ENCODE measurements at regions not wholly inside any gene's neighbourhood (a gene's known extent, or its start where the extent isn't known, plus 50 kb on each side); places are given as distances from the start of the nearest gene placed in this dataset.
"Not testable (repeated sequence)": the region's sequence is repeated elsewhere in the genome, so short reads cannot be mapped to it uniquely, and the experiment has no call there.

DNA sequence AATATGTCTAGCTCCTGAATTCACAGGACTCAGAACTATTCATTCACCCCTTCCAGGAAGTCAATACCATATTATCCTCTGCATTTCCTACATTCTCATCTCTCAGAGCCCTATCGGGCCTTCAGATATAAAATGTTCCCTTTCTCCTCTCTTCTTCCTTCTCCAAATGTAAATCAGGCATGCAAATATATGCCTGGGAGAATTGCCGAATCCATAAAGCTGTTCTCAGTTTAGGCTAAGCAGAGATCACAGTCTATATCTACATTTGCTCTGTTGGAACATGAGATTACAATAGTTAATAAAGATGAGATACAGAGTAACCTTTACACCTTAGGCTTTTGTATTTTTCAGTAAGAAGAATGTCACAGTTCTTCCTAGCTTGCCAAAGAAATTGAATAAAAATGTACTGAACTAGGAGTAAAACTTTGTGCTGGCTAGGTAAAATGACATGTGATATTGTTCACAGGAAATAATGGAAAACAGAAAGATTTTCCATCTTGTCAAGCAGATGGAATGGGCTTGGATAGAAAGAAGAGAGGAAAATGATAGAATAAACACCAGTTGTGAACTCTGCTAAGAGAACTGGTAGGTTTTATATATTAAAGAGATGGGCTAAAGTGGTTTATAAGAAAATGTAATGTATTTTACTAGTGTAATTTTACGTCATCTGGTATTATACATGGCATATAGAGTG, 161.5 kb downstream of the NRIP1 start:
- DNase-seq, result no peak

DNA sequence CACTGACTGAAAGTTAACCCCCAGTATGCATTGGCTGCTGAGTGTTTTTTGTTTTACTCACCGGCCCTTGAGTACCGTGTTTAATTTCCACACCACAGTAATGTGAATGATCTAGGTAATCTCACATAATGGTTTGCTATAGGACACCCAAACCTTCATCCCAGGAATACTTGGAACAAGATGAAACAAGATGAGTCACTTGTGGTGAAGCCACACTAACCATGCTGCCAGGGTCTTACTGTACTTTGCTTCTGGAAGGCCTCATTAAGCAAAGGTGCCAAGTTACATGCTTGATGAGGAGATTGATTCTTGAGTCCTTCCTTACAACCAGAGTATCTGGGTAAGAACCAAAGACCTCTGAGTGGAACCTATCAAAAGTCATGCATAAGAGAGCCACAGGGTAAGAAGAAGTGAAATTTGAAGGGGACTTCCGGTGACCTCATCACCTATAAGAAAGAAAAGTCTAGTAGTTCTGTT, 163.3 kb downstream of the NRIP1 start:
- peak; percentile 68 for DNase-seq

DNA sequence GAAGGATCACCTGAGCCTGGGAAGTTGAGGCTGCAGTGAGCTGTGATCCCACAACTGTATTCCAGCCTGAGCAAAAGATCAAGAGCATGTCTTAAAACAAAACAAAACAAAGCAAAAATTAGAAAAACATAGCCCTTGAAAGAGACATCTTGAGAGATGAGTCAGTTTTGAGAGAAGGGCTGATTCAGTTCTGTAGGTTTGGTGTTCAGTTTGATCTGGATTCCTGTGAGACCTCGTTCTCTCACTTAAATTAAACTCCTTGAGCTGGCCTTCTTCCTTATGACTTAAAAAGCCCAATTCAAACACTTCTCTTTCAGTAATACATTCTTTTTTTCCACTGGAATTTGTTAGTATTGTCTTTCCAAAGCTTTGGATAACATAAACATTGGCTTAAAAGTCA, 164.2 kb downstream of the NRIP1 start:
- DNase-seq, result peak; percentile 27

DNA sequence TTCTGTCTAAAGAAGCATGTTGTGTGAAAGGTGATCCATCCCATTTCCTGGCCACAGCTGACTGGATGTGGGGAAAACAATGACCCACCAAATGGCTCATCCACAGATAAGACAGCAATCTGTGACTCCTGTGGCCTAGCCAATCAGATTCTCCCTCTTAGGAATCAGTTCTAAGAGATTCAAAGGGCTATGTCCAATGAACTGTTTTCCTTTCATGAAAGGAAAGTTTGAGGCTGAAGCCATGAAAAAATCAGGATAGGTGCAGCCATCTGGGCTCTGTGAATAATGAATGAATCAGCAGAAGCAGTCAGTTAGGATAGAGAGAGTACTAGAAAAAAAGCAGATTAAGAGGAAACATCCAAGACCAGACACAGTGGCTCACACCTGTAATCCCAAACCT, 164.7 kb downstream of the NRIP1 start:
- peak; percentile 53 for DNase-seq

DNA sequence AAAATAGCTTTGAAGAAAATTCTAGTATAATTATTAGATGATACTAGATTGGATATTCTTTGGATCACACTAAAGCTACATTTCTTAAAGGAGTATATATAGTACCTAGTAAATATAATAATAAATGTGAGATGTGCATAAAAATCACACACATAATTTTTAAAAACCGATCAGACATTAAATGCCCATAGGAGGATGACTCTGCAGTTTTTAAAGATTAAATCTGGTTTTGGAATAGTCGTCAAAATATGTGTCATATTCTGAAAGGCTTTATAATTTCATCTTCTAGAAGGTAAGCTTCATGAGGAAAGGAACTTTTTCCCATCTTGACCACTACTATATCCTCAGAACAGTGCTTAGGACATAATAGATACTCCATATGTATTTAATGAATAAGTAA, 169.0 kb downstream of the NRIP1 start:
- DNase-seq, result no peak

DNA sequence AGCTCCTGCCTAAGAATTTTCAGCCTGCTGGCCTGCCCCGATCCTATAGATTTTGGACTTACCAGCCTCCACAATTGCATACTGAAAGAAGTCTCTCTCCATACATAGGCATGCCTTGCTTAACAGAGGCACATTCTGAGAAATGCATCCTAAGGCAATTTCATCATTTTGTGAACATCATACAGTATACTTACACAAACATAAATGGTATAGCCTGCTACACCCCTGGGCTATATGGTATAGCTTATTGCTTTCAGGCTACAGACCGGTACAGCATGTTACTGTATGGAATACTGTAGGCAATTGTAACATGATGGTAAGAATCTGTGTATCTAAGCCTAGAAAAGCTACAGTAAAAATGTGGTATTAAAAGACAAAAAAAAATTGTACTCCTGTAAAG, 174.7 kb downstream of the NRIP1 start:
- no peak for DNase-seq

DNA sequence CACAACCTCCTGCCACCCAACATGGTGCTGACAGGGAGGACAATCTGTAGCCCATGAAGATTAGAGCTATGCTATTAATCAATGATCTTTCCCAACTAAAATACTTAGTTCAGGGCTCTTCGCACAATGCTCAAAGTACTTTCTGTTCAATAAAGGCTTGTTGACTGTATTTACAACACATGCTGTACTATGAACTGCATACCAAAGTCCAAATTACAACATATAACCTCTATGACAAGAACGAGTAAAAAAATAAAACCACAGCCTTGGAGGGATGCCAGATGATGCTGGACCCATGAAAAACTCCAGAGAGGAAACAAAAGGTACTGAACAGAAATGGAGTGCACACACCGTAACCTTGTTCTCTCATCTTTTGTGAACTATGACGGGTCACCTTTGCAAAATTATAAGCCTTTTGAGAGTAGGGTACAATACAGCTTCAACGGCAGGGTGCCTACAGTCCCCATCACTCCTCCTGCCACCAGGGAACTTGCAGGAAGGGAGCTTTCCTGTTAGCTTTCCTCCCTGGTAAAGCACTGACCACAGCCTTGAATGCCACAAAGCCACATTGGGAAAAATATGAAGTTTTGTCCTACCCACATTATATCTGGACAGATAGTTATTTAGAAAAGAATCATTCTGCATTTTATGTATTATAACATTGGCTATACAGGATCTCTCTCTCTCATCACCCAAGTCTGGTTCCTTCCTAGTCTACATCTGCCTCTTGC, 175.6 kb downstream of the NRIP1 start:
- no peak for DNase-seq

DNA sequence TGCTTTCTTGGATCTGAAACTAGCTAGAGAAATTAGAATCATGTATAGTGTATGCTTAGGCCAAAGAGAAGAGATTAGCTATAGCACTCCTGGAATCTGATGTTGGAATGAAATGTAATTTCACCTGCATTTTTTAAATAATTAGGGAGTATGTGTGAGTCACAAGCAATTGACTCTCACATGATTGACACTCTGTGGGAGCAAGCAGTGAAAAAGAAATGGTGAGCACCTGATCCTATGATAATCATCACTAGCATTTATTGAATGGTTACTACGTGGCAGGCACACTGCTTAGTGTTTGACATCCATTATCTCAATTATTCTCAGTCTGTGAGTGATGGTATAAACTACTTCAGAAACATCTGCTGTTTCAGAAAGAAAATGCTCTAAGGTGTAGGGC, 176.6 kb downstream of the NRIP1 start:
- DNase-seq, result no peak

DNA sequence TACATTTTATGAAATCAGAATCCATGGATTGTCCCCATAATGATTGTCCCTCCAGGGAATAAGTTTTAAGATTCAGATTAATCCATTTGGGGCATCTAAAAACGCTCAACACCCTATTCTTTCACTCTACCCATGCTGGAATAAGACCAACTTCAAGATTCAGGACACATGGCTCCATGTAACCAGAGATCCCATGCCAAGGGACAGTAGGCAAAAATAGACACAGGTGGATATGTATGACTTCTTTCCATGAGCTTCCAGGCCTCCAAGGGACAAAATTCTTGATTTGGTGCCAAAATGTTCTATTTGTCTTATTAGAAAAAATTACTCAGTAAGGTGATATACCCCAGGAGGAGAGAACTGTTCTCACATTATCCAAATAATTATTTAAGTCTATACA, 178.8 kb downstream of the NRIP1 start:
- no peak for DNase-seq

DNA sequence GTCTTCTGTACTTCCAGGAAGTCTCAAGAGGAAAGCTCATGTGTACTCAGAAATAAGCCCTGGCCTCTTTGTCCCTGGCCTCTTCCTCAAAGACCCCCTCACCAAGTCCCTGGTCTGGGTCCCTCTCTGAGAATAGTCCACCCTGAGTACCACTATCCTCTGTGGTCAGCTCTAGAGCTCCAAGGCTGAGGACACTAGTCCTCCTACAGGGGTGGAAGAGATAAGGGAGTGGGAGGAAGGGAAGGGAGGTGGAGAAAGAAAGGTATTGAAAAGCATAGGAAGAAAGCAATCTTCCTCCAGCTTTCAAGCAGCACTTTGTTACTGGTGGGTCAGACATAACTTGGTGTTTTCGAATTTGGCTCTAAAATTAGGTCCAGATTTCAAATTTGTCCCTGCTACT, 181.4 kb downstream of the NRIP1 start:
- DNase-seq, result no peak

DNA sequence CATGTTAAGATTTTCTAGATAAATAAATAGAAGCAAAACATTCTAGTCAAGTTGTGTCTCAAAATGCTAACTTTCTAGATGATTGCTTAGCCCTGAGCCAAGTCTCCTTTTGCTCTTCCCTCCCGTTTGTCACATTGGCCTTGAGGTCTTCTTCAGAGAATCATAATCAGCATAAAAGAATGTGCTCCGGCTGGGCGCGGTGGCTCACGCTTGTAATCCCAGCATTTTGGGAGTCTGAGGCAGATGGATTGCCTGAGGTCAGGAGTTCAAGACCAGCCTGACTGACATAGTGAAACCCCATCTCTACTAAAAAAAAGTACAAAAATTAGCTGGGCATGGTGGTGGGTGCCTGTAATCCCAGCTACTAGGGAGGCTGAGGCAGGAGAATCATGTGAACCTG, 182.3 kb downstream of the NRIP1 start:
- DNase-seq, result not testable (repeated sequence)

DNA sequence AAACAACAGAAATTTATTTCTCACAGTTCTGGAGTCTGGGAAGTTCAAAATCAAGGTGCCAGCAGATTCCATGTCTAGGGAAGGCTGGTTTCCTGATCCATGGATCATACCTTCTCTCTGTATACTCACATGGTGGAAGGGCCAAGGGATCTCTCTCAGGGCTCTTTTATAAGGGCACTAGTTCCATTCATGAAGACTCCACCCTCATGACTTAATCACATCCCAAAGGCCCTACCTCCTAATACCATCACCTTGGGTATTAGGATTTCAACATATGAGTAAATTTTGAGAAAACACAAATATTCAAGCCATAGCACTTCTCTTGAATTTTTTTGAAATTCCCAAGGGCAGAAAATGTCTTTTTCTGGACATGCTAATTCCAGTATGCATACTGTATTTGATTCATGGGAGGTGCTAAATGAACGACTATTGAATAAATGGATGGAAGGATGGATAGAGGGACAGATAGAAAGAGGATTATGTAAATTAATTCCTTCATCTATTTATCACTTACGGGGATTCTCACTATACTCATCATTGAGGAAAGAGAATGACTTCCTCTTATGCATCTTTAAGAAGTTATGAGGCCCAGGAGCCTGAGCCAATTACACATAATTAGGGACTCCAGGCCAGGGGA, 182.8 kb downstream of the NRIP1 start:
- no peak for DNase-seq

DNA sequence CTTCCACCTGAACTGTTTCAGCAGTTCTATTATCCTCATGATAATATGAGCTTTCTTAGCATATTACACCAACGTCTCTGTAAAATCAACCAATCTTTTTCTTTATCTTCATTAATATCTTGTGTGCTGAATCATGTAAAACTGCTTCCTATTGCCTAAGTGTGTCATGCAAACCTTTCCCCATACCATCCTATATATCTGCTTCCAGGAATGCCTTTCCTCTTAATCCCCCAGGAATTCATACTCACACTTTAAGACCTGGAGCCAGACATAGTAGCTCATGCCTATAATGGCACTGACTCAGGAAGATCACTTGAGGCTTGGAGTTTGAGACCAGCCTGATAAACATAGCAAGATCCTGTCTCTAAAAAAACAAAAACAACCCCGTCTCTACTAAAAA, 183.9 kb downstream of the NRIP1 start:
- no peak for DNase-seq

DNA sequence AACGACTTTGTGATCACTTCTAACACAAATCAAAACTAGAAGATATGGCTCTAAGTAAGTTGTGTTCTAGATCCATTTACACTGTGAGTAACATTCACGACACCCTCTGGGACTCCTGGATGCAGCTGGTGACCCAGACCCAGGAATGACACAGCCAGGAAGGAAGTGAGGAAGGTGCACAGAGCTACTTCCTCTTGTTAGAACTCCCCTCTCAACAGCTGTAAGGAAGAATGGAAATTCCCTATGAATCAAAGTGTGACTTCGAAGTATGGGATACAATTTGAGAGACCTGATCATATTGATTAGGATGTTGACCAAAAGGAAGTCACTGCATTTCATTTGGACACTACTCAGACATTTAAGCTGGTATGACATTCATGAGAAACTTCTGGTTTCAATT, 185.3 kb downstream of the NRIP1 start:
- no peak for DNase-seq

DNA sequence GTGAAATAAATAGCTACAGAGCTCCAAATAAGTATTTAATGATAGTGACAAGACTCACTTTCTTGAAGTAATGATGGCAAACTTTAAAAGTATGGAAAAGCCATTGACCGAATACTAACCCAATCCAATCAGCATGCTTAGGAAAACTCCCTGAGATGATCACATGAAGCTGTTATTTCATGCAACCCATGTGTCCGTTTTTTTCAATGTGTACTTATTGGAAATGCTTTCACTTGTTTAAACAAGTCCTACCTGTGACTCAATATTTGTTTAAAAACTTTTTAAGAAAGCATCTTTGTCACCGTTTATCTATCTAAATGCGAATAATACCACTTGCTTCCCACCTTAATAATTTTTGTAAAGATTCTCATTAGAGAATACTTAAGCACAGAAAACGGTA, 185.8 kb downstream of the NRIP1 start:
- no peak for DNase-seq

DNA sequence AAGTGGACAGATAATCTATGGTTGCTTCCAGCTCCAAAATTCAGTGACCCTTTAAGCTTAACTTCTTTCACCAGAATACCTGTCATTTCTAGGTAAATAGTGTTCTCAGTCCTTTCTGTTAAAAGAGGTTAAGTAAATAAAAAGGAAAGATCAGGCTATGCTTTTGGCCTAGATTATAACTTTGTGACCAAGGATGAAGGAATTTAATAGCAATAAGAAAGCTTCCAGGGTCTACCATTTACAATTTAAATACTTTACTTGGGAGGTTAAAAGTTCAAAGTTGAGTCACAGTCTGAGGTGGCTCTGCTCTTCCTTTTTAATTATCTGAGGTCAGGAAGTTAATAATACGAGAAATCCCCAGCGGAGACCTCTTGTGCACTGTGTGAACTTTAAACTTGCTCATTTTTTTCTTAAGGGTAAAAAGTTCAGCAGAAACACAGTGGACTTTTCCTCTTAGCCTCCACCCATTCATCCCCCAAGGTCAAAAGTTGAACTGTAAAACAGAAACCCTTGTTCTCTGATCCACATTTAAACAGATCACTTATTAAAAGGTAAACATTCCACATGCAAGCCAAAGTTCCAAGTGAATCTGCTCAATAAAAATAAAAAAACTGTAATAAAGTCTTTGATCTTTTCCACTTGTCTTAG, 187.1 kb downstream of the NRIP1 start:
- peak; percentile 69 for DNase-seq

DNA sequence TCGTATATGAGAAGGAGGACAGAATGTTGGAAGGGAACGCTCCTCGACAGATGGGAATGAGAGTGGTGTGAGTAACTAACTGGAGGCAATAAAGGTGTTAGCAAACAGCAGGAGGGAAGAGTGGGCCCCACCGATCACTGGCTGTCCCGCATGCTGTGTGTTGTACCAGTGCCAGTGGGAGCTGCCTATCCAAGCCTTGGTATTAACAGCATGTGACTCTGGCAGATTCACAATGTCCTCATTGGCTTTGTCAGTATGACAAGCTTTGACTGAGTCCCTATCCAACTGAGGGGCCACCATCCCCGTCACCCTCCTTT, 188.3 kb downstream of the NRIP1 start:
- no peak for DNase-seq

DNA sequence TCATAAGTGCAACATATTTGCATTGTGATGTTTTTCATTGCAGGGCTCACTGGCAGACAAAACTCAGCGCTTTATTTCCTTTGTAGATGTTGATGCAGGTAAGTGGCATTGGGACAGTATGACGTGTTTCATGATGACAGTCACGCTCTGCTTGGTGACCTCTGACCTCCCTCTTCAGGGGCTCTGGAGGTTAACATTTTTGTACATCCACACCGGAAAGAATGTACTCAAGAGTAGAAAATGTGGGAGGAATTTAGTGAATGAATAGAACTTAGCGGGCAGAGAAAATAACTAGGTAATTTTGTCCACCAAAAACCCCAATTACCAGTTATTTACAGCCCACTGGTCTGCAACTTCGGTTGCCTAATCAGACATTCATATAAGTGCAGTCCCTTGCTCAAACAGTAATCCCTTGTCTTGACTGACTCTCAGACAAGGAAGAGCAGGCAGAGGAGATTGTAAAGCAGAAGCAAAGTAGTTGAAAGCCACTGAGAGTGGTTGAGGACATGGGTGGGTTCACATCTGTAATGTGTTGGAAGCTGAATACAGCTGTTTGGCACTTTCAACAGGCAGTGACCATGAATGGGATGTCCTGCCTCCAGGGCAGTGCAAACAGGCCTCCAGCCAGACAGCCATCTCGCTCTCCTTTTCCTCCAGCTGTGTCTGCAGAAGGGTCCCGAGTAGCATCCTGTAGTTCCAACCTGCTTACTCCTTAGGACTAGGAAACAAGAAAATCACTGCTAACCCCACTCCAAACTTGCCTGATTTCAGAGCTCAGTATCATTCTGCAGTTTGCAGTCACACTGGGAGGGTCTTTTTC, 188.9 kb downstream of the NRIP1 start:
- DNase-seq, result peak; percentile 73

DNA sequence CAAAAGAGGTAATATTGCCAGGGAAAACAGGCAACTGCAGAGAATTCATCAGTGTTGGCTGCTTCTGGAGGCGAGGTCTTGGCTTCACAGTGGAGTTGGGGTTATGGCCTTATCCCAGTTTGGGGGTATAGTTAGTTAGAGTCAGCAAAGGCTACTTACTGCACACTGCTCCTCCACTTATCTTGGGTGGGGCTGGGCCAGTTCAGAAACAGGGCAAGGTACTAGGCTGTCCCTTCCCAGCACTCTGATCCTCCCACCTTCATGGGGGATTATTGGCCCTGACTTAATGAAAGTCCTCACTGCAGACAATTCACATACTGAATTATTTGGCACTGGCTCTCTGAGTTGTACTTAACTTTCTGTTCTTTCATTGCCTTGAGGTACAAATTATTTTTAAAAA, 189.6 kb downstream of the NRIP1 start:
- DNase-seq, result no peak

DNA sequence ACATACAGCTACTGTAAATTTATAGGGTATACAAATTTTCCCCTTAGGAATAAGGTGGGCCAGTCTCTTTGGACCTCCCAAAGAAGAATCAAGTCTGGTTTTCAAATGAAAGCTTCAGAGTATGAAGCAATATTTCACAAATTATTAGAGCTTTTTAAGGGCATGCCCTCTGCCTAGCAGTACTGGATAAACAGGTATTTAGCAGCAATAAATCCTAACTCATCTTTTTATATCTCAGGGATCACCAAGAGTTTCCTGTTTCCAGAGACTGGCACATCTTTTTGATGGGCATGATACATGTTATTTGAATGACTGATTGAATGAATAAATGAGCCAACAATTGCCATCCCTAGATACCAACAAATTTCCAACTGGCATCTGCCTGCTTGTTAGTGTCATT, 190.4 kb downstream of the NRIP1 start:
- DNase-seq, result no peak

DNA sequence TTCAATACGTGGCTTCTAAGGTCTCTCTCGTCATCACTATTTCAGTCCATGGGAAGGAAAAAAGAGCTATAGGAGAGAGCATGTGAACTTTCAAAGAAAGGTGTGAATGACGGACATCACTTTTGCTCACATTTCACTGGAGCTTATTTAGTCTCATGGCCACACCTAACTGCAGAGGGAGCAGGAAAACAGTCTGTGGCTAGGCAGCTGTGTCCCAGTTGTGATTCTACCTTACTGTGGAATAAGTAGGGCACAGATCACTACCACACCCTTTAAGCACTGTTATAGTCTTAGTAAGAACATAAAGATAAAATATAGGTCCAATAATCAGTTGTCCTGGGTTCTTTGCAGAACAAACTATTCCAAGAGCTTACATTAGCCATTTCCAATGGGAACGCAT, 192.9 kb downstream of the NRIP1 start:
- DNase-seq, result no peak

DNA sequence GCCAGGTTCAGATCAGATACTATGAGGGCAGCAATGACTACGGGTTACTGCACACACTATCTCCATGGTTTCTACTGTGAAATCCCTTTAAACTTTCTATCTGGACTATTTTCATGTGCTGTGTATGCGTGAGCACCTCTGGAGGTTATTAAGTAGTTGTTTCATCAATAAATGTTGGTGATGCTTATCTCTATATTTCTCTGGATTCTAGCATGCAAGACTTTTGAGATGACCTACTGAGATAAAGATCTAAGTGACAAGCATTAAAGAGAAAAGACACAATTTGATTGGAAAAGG, 194.0 kb downstream of the NRIP1 start:
- DNase-seq, result no peak
